GM21423 (cell line): ENCODE measurements at regions not wholly inside any gene's neighbourhood (a gene's known extent, or its start where the extent isn't known, plus 50 kb on each side); places are given as distances from the start of the nearest gene placed in this dataset.
"Not testable (repeated sequence)": the region's sequence is repeated elsewhere in the genome, so short reads cannot be mapped to it uniquely, and the experiment has no call there.

ENCODE experiments used
- ATAC-seq: cut with Tn5 transposase; IDR thresholded peaks from one replicate; pipeline ENCODE4 v1.9.1; 2021; ENCODE audit warnings: mild to moderate bottlenecking, moderate library complexity; ENCODE audit not compliant: unreplicated experiment

- ATAC-seq, result no peak
Measured at GRCh38 chr9:111094958-111095357, 56.7 kb upstream of the LPAR1 start.

- no peak for ATAC-seq
Measured at GRCh38 chr9:111094433-111094924, 56.2 kb upstream of the LPAR1 start.

GRCh38 chr9:111092167-111092566 lies 53.9 kb upstream of the LPAR1 start:
- not testable (repeated sequence) for ATAC-seq
